GM23338 (cell line): ENCODE measurements at regions not wholly inside any gene's neighbourhood (a gene's known extent, or its start where the extent isn't known, plus 50 kb on each side); places are given as distances from the start of the nearest gene placed in this dataset.

ENCODE experiments used
- CREB1 ChIP-seq: fragments of 250-450 bp; sonication (Bioruptor Pico); IDR thresholded peaks from 2 replicates; pipeline ENCODE4 v1.5.0; 2020; ENCODE audit warnings: low read depth, mild to moderate bottlenecking, moderate library complexity
- EZH2 ChIP-seq: fragments of 200-600 bp; sonication (generic); IDR thresholded peaks from one replicate; pipeline ENCODE4 v1.8.0; 2017; ENCODE audit warnings: antibody characterized with exemption, mild to moderate bottlenecking, low read depth; ENCODE audit not compliant: unreplicated experiment
- EZH2phosphoT487 ChIP-seq: fragments of 200-600 bp; sonication (generic); IDR thresholded peaks from one replicate; pipeline ENCODE4 v1.8.1; 2018; ENCODE audit warnings: antibody characterized with exemption; ENCODE audit not compliant: unreplicated experiment
- JUNB ChIP-seq: IDR thresholded peaks from one replicate; pipeline ENCODE4 v1.6.1; 2016; ENCODE audit warnings: antibody characterized with exemption; ENCODE audit not compliant: unreplicated experiment
- POLR2AphosphoS5 ChIP-seq: IDR thresholded peaks from 2 replicates; pipeline ENCODE4 v1.6.1; 2016; ENCODE audit warnings: antibody characterized with exemption, low read depth
- STAT1 ChIP-seq: IDR thresholded peaks from one replicate; pipeline ENCODE4 v1.6.1; 2016; ENCODE audit warnings: antibody characterized with exemption; ENCODE audit not compliant: unreplicated experiment
- TF ChIP-seq, protein P1 (sequence below), 2 experiments: fragments of 200-600 bp in 1 of 2; sonication (generic) in 1 of 2; conservative IDR thresholded peaks; 2 replicates each; pipeline versions ENCODE4 v1.5.1 to v1.6.1; 2016 to 2017; ENCODE audit warnings: antibody characterized with exemption in 2 of 2, low read depth in 2 of 2, mild to moderate bottlenecking in 2 of 2, moderate library complexity in 1 of 2
- TF ChIP-seq, protein P2 (sequence below): IDR thresholded peaks from one replicate; pipeline ENCODE4 v1.6.1; 2018; ENCODE audit warnings: antibody characterized with exemption; ENCODE audit not compliant: unreplicated experiment

DNA sequence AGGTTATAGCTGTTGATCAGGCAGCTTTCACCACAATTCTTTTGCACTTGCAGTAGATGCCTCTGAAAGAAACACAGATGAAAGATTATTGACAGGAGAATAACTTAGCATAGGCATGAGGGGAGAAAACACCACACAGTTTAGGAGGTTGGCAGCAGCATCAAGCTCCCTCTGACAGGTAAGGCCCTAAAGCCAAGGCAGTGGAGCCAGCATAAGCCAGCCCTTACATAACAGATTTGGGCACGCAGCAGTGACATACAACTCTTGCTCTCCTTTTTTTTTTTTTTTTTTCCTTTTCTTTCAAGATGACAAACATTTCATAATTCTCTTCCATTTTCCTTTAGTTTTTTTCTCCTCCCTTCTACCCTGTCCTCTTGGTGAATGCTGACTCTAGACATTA is 257.6 kb upstream of the ADAMTSL1 start:
- TF ChIP-seq, protein P1, sequence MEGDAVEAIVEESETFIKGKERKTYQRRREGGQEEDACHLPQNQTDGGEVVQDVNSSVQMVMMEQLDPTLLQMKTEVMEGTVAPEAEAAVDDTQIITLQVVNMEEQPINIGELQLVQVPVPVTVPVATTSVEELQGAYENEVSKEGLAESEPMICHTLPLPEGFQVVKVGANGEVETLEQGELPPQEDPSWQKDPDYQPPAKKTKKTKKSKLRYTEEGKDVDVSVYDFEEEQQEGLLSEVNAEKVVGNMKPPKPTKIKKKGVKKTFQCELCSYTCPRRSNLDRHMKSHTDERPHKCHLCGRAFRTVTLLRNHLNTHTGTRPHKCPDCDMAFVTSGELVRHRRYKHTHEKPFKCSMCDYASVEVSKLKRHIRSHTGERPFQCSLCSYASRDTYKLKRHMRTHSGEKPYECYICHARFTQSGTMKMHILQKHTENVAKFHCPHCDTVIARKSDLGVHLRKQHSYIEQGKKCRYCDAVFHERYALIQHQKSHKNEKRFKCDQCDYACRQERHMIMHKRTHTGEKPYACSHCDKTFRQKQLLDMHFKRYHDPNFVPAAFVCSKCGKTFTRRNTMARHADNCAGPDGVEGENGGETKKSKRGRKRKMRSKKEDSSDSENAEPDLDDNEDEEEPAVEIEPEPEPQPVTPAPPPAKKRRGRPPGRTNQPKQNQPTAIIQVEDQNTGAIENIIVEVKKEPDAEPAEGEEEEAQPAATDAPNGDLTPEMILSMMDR (conservative IDR thresholded peaks at IDR 0.05; ENCODE audit: low read depth in 2 of 2): no peak
- no peak for TF ChIP-seq POLR2AphosphoS5
- no peak for TF ChIP-seq JUNB
- TF ChIP-seq, protein P2, sequence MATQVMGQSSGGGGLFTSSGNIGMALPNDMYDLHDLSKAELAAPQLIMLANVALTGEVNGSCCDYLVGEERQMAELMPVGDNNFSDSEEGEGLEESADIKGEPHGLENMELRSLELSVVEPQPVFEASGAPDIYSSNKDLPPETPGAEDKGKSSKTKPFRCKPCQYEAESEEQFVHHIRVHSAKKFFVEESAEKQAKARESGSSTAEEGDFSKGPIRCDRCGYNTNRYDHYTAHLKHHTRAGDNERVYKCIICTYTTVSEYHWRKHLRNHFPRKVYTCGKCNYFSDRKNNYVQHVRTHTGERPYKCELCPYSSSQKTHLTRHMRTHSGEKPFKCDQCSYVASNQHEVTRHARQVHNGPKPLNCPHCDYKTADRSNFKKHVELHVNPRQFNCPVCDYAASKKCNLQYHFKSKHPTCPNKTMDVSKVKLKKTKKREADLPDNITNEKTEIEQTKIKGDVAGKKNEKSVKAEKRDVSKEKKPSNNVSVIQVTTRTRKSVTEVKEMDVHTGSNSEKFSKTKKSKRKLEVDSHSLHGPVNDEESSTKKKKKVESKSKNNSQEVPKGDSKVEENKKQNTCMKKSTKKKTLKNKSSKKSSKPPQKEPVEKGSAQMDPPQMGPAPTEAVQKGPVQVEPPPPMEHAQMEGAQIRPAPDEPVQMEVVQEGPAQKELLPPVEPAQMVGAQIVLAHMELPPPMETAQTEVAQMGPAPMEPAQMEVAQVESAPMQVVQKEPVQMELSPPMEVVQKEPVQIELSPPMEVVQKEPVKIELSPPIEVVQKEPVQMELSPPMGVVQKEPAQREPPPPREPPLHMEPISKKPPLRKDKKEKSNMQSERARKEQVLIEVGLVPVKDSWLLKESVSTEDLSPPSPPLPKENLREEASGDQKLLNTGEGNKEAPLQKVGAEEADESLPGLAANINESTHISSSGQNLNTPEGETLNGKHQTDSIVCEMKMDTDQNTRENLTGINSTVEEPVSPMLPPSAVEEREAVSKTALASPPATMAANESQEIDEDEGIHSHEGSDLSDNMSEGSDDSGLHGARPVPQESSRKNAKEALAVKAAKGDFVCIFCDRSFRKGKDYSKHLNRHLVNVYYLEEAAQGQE: no peak
- no peak for TF ChIP-seq EZH2phosphoT487
- TF ChIP-seq STAT1: no peak
- no peak for TF ChIP-seq CREB1 (CRISPR knock-in tag)
- TF ChIP-seq EZH2: no peak
